Lower leg skin (tissue), 3 donors: ENCODE measurements at regions not wholly inside any gene's neighbourhood (a gene's known extent, or its start where the extent isn't known, plus 50 kb on each side); places are given as distances from the start of the nearest gene placed in this dataset.
"Not testable (repeated sequence)": the region's sequence is repeated elsewhere in the genome, so short reads cannot be mapped to it uniquely, and the experiment has no call there.

Experiments
- CTCF ChIP-seq, 3 donors: fragments of 450-650 bp; IDR thresholded peaks; one replicate each; pipeline ENCODE4 v1.5.1; 2016; ENCODE audit warnings: antibody characterized with exemption in 3 of 3, mild to moderate bottlenecking in 3 of 3, moderate library complexity in 2 of 3
- POLR2A ChIP-seq, 2 donors: fragments of 450-650 bp; IDR thresholded peaks; one replicate each; pipeline ENCODE4 v1.6.1; 2016 to 2017; ENCODE audit warnings: antibody characterized with exemption in 2 of 2, mild to moderate bottlenecking in 1 of 2, moderate library complexity in 1 of 2

- TF ChIP-seq CTCF, POLR2A (IDR thresholded peaks at IDR 0.05): not testable (repeated sequence)
Measured at GRCh38 chr2:111503844-111504570, 380.0 kb downstream of the ANAPC1 start.
